Psoas muscle (tissue), 7 donors: ENCODE measurements at regions not wholly inside any gene's neighbourhood (a gene's known extent, or its start where the extent isn't known, plus 50 kb on each side); places are given as distances from the start of the nearest gene placed in this dataset.

Experiments
- ATAC-seq, 4 donors: fragments of 200-7000 bp; cut with Tn5 transposase; one replicate each; pipeline ENCODE4 v1.9.1; 2020; ENCODE audit warnings: moderate library complexity in 3 of 4, mild to moderate bottlenecking in 2 of 4
- DNase-seq, 2 donors: peaks; one replicate each; pipeline ENCODE4 v3.0.0-alpha.2; 2020
- H3K27ac ChIP-seq: fragments of 200-600 bp; one replicate; pipeline ENCODE4 v1.8.0; 2022
- H3K27me3 ChIP-seq, 3 donors: fragments of 200-600 bp in 1 of 3; one replicate each; pipeline versions ENCODE4 v1.6.1 to v1.8.0; 2013 to 2022; ENCODE audit warnings: low read length in 2 of 3, mild to moderate bottlenecking in 2 of 3, moderate library complexity in 1 of 3; ENCODE audit not compliant: insufficient read depth in 3 of 3
- H3K36me3 ChIP-seq, 2 donors: fragments of 200-600 bp in 1 of 2; one replicate each; pipeline versions ENCODE4 v1.6.1 to v1.8.0; 2013 to 2022; ENCODE audit warnings: low read depth in 1 of 2, mild to moderate bottlenecking in 1 of 2, moderate library complexity in 1 of 2; ENCODE audit not compliant: insufficient read depth in 1 of 2
- H3K4me1 ChIP-seq: fragments of 200-600 bp; one replicate; pipeline ENCODE4 v1.8.0; 2022
- H3K4me3 ChIP-seq: fragments of 200-600 bp; one replicate; pipeline ENCODE4 v1.8.0; 2022; ENCODE audit warnings: mild to moderate bottlenecking
- H3K9me3 ChIP-seq: fragments of 200-600 bp; one replicate; pipeline ENCODE4 v1.8.0; 2022
- WGBS, 3 donors: extraction: QIAGEN DNeasy Blood & Tissue Kit; methylation state at CpG; one replicate each; pipeline versions ENCODE4 v1.1.6 to v1.1.7; 2013; 5-methylcytosine and 5-hydroxymethylcytosine counted together
- intact Hi-C, 2 donors: fragments of 100-400 bp; cut with DNase I; formaldehyde crosslinking; loops; one replicate each; pipeline versions ENCODE4 v1.11.0 to v1.14.2; 2022
- TF ChIP-seq, protein P1 (sequence below): fragments of 200-600 bp; IDR thresholded peaks from one replicate; pipeline ENCODE4 v1.8.0; 2022; ENCODE audit warnings: antibody characterized with exemption
- donor health status: healthy with polysubstance abuse.
- donor health status: DM: no; HTN: no; CAD: no; lungs with moderate emphysema.
- donor health status: Bipolar disorder and iron deficiency.
- donor health status: healthy.
- donor health status: DM: yes; HTN: yes; CAD: no.
- donor health status: DM: no; HTN: no; CAD: no.
- donor health status: DM: yes; HTN: yes; CAD: no.

DNA sequence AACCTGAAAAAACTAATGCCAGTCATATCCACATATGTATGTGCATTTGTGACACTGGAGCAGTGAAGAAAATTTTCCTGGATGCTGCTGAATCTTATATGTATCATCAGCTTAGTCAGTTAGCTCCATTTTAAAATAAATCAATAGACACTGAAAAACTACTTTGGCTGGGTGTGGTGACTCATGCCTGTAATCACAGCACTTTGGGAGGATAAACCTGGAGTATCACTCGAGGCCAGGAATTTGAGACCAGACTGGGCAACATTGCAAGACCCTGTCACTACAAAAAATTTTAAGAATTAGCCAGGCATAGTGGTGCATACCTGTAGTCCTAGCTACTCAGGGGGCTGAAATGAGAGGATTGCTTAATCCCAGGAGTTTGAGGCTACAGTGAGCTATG lies 511.0 kb upstream of the TLE4 start:
- Histone ChIP-seq H3K27me3 (no peaks in the 10 kb centered on the region), H3K4me1 (no peaks in the 10 kb centered on the region), H3K4me3 (no peak overlapping the region), H3K9me3 (no peaks in the 10 kb centered on the region), H3K27ac (no peak overlapping the region), H3K36me3 (no peaks in the 10 kb centered on the region)
- no peak for DNase-seq
- 22 to 32% (median 32%) methylated on average over 1 of the region's 1 CpG for WGBS, 3 donors
- no peak for ATAC-seq
- TF ChIP-seq, protein P1, sequence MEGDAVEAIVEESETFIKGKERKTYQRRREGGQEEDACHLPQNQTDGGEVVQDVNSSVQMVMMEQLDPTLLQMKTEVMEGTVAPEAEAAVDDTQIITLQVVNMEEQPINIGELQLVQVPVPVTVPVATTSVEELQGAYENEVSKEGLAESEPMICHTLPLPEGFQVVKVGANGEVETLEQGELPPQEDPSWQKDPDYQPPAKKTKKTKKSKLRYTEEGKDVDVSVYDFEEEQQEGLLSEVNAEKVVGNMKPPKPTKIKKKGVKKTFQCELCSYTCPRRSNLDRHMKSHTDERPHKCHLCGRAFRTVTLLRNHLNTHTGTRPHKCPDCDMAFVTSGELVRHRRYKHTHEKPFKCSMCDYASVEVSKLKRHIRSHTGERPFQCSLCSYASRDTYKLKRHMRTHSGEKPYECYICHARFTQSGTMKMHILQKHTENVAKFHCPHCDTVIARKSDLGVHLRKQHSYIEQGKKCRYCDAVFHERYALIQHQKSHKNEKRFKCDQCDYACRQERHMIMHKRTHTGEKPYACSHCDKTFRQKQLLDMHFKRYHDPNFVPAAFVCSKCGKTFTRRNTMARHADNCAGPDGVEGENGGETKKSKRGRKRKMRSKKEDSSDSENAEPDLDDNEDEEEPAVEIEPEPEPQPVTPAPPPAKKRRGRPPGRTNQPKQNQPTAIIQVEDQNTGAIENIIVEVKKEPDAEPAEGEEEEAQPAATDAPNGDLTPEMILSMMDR, result no peak
- intact Hi-C loops, result no loop called here

DNA sequence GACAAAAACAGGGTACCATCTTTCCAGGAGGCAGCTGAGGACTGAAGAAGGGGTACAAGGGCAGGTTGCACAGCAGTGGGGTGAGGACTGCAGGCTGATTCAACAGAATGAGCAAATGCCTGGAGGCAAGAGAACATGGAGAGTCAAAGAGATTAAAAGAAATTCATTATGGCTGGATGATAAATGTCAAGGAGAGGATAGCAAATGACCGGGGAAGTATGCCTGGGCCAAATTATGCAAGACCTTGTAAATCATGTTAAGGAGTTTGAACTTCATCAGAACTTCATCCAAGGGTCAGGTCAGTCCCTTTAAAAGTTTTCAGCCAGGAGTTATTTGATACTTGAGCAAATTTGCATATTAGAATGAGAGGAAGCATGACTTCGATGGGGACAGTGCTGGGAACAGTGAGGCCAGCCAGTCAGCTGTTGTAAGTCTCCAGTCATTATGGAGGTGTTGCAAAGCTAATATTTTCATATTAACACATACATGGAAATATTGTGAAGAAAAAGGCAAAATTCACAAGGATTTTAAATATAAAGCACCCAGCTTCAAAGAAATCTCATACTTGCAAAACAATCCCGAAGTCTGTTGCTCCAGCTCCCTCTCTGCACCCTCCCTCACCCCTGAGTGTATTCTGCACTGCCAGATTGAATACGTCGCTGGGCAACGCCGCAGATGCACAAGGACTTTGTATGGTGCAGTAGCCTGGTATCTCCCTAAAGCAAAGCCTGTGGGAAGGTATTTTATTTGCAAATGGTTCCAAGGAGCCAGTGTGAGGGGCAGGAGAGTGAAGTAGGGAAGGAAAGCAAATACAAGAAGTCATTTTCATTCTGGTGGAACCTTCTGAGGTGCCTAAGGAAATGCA lies 509.8 kb upstream of the TLE4 start:
- Histone ChIP-seq H3K4me1 (no peaks in the 10 kb centered on the region), H3K27ac (no peak overlapping the region), H3K36me3 (no peaks in the 10 kb centered on the region), H3K9me3 (no peaks in the 10 kb centered on the region), H3K27me3 (no peaks in the 10 kb centered on the region), H3K4me3 (no peak overlapping the region)
- 53 to 66% (median 54%) methylated on average over 7 of the region's 7 CpGs for WGBS, 3 donors
- intact Hi-C loops, result no loop called here
- TF ChIP-seq, protein P1, result no peak
- no peak for ATAC-seq
- DNase-seq, result no peak

DNA sequence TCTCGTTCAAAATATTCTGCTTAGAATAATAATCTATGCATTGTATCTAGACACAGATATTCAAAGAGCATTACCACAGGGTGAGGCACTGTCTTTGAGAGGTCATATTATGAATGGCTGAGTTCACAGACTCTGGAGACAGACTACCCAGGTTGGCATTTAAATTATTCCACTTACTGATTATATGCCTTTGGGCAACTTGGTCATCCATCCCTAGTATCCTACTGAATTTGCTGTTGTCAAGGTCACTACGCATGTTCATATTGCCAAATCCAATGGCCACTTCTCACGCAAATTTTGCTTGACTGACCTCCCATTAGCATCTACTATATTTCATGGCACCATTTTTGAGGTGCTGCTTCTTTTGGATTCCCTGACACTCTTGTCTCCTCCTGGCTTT lies 498.6 kb upstream of the TLE4 start:
- Histone ChIP-seq H3K4me3 (no peak overlapping the region), H3K36me3 (no peaks in the 10 kb centered on the region), H3K9me3 (no peaks in the 10 kb centered on the region), H3K27me3 (no peaks in the 10 kb centered on the region), H3K27ac (no peak overlapping the region), H3K4me1 (no peaks in the 10 kb centered on the region)
- WGBS, 3 donors, result 85 to 93% (median 88%) methylated on average over 3 of the region's 3 CpGs
- DNase-seq (no peak), ATAC-seq (no peak)
- intact Hi-C loops, result no loop called here
- TF ChIP-seq, protein P1, result no peak

DNA sequence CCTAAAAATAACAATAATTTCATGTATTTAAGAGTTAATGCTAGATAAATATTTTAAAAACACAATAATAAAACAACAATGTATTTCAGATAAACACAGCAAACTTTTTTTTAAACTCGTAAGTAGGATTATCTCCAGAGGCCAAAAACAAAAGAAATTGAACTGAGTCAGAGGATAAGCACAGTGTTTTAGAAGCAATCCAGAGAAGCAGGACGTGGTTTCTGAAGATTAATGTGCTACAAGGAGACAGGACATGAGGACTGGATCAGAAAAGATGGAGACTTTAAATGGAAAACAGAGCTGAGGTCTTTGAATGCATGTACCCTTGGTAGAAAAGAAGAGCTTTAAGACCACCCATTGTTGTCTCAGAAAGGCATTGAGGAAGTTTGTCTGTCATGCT lies 491.2 kb upstream of the TLE4 start:
- H3K4me3 ChIP-seq, result no peak overlapping the region
- intact Hi-C loops, result no loop called here
- no peak overlapping the region for H3K27ac ChIP-seq
- H3K9me3 ChIP-seq, result no peaks in the 10 kb centered on the region
- no peaks in the 10 kb centered on the region for H3K27me3 ChIP-seq
- TF ChIP-seq, protein P1, result no peak
- WGBS, 3 donors, result 26 to 40% (median 27%) methylated on average over 2 of the region's 2 CpGs
- no peaks in the 10 kb centered on the region for H3K4me1 ChIP-seq
- ATAC-seq (no peak), DNase-seq (no peak)
- H3K36me3 ChIP-seq, result no peaks in the 10 kb centered on the region

DNA sequence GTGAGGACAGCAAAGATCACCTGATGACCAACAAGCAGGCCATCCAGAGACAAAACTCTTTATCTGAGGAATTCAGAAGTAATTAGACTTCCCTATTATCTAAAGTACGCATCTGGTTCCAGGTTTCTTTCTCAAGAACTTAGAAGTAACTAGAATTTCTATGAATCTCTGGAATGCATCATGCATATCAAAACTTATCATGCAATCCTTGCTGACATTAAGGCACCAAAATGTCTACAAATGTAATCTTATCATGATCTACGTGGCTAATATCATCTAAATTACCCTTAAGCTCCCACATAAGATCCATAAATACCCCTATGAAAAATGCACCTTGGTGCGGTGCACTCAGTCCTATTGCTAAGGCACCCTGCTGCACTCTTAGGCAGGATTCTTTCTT lies 488.1 kb upstream of the TLE4 start:
- WGBS, 3 donors, result 85 to 93% (median 91%) methylated on average over 3 of the region's 3 CpGs
- TF ChIP-seq, protein P1, result no peak
- Histone ChIP-seq H3K27ac (no peak overlapping the region), H3K27me3 (no peaks in the 10 kb centered on the region), H3K4me3 (no peak overlapping the region), H3K9me3 (no peaks in the 10 kb centered on the region), H3K36me3 (no peaks in the 10 kb centered on the region), H3K4me1 (no peaks in the 10 kb centered on the region)
- ATAC-seq (no peak), DNase-seq (no peak)
- intact Hi-C loops, result no loop called here
